Fibroblast of the conjunctiva (primary cell): ENCODE measurements at regions not wholly inside any gene's neighbourhood (a gene's known extent, or its start where the extent isn't known, plus 50 kb on each side); places are given as distances from the start of the nearest gene placed in this dataset.
"Not testable (repeated sequence)": the region's sequence is repeated elsewhere in the genome, so short reads cannot be mapped to it uniquely, and the experiment has no call there.

Experiments
- DNase-seq: peaks from one replicate; pipeline ENCODE4 v3.0.0-alpha.2; 2010; ENCODE audit warnings: low read depth

DNA sequence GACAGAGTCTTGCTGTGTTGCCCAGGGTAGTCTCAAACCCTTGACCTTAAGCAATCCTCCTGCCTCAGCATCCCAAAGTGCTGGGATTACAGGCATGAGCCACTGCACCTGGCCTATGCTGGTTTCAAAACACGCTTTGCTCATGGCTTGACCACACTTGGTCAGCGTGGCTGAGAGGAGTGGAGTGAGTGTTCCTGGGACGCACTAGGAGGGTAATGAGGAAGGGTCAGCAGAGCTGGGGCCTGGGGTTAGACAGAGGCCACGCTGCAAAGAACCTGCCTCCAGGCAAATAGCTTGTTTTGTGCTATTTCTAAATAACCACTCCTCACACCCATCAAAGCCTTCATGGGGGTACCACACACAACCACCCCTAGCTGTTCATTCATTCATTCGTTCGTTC lies 77.9 kb upstream of the TOX2 start:
- DNase-seq, result no peak

DNA sequence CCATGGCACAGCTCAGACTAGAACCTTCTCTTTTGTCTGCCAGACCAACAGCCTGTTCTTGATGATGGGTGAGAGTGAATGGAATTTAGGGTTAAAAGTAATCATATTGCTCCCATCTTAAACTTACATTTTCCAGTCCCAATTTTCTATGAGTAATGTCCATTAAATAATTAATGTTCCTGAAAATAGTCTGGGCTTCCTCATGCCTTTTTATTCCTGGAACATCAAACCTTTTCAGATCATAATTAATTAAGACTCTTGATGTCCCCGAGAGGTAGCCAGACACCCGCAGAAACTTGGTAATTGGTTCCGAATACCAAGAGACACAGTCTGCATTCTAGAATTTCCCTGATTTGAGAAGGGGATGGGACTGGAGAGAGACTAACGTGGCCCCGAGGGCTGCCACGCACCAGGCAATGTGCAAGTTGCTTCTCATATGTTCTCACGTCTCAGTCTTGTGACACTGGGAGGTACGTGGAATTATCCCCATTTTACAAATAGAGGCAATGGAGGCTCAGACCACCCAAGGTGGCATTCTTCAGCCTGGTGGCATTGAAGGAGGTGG lies 78.6 kb upstream of the TOX2 start:
- no peak for DNase-seq

DNA sequence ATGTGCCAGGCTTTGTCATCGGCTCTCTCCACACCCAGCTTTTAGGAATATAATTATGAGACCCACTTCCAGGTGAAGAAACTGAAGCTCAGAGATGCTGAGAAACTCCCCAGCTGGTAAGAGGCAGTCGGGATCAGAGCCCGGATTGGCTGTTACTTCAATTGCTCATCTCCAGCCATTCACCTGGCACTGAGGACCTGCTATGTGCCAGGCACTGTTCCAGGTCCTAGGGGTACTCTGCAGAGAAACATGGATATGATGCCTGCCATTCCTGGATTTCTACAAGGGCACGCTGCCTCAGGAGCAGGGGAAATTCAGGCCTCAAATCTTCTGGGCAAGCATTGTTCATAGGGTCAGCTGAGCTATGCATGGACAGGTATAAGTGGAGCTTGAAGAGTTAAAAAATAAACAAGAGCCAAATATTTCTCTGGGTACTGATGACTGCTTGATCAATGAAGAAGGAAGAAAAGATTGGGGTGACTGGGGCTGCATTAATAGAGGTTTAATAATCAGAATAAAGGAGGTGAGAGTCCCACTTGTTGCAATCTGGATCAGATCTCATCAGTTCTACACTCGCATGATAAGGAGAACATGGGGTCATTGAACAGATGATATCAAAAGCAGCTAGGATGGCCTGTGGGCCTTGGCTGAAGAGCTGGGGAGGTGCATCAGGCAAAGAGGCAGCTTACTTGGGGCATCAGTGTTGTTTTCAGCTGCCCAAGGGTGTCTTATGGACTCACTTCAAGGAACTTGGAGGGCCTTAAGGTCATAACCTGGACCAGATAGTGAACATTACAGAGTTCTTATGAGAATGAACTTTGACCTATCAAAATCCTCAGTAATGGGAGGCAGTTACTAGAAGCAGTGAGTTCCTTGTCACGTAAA lies 80.9 kb upstream of the TOX2 start:
- no peak for DNase-seq

DNA sequence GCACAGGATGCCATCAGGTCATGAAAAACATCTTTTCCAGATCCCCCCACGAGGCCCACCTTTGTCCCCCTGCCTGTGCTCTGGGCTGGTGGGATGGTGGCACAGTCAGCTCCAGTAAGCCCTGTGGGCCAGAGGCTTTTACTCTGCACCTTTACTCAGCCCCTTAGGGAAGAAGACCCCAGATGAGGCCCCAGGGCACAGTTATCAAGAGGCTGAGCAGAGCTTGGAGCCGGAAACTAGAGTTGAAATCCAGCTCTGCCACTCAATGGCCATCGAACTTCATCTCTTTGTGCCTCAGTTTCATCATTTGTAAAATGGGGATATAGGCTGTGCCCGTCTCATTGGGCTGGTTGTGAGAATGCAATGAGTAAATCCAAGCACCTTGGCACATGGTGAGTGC lies 81.7 kb upstream of the TOX2 start:
- no peak for DNase-seq

DNA sequence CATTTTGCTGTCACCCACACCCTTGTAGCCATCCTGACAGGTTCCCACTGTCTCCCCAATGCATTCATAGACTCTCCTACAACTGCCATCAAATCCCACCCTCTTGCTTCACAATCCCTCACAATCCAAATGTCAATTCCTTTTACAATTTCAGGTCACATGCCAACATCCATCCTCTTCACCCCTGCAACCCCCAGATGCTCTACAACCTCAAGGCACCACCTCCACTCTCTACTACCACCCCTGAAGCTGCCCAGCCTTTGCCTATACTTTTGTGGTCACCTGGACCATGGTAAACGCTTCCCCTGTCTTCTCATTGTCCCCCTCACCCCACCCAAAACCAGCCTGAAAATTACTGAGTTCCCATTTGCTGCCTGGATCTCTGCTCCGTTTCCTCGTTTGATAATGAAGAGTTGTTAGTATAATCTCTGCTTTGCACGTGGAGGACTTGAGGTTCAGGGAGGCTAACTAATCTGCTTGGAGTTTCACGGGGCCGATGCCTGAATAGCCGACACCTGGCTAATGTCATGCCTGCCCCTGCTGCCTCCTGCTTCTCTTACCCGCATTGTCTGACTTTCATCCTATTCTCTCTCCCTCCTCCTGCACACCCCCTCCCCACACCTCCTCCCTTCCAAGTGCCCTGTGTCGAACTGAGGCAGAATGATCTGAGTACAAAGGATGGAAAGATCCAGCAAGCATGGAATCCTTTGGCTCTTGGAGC lies 82.4 kb upstream of the TOX2 start:
- no peak for DNase-seq

DNA sequence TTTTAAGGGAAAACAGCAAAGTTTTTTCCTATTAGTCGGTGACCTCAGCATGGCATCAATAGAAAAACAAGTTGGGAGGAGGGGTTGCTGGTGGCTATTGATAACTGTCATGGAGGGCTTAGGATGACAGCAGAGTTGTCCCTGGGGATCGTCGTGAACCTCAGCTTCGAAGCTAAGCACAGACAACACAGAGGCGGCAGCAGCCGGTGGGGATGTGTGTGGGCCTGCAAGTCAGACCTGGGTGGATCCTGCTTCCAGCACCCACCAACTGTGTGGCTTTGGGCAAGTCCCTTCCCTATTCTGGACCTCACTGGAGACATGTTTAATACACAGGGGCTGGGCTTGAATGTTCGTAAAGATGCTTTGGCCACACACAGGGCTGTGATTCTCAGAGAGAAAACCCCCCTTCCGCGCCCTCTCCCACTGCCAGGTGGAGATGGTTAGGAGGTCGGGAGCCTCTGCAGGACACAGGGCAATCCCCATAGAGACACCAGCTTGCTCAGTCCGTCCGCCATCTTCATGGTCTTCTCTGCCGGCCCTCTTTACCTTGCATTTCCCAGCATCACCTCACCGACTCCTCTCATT lies 83.1 kb upstream of the TOX2 start:
- DNase-seq, result no peak

DNA sequence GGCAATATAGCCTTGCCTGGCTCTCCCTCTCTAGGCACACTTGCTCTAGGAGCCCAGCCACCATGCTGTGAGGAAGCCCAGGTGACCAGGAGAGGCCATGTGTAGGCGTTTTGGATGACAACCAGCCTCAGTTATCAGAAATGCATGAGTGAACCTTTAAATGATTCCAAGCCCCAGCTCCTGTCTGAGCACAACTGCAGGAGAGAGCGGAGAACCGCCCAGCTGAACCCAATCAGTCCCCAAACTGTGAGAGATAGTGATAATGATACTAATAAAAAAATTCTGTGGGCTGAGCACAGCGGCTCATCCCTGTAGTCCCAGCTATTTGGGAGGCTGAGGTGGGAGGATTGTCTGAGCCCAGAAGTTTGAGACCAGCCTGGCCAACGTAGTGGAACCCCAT lies 83.8 kb upstream of the TOX2 start:
- DNase-seq, result no peak

DNA sequence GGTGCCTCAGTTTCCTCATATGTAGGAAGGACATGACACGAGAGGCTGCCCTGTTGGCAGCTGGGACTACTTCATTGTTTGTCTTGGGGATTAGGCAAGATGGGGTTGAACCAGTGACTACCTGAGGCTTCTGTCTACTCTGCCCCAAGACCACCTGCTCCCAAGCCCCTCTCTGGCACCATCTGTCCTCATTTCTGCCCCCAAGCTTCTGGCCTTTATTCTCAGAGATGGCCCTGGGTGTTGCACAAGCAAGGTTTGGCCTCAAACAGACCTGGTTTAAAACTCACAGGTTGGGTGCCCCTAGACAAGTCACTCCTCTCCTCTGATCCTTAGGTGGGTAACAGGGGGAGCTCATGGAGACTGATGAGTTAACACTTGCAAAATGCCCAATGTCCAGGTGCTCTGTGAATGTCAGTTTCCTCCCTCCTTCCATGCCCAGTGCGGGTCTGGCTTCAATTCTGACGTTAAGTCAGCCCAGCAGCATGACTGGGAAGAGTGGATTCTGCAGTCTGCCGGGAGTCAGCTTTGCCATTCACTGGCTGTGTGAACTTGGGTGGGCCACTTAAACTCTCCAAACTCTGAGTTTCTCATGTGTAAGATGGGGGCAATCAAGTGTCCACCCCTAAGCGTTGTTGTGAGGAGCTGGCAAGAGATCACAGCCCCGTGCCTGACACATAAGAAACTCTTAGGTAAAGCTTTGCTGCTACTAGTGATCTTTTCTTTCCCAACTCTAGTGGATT lies 84.5 kb upstream of the TOX2 start:
- no peak for DNase-seq

DNA sequence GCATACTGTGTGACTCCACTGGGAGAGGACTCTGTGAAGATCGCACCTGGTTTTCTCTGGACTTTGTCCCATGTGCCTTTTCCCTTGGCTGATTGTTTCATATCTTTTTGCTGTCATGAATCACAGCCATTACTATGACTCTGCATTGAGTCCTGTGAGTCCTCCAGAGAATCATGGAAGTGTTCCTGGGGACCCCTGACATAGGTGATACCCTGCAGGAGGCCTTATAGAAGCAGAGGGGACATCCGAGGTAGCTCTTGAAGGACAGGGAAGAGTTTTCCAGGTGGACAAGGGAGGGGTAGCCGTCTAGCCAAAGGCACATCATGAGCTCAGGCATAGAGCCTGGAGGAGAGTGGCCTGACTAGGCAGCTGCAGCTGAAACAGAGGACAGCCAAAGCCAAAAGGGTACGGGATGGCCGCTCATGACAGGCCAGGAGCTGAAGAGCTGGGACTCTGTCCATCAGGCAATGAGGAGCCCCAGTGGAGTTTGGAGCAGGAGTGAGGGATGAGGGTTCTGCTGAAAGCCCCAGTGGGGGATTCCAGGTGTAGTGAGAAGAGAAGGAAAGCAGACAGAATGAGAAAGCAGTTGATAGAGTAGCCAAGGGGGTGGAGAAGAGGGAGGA lies 86.6 kb upstream of the TOX2 start:
- no peak for DNase-seq

DNA sequence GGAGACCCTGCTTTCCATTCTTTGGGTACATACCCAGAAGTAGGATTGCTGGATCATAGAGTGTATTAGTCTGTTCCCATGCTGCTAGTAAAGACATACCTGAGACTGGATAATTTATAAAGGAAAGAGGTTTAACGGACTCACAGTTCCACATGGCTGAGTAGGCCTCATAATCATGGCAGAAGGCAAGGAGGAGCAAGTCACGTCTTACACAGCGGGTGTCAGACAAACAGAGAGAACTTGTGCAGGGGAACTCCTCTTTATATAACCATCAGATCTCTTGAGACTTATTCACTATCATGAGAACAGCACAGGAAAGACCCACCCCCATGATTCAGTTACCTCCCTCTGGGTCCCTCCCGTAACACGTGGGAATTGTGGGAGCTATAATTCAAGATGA lies 87.7 kb upstream of the TOX2 start:
- DNase-seq, result not testable (repeated sequence)

DNA sequence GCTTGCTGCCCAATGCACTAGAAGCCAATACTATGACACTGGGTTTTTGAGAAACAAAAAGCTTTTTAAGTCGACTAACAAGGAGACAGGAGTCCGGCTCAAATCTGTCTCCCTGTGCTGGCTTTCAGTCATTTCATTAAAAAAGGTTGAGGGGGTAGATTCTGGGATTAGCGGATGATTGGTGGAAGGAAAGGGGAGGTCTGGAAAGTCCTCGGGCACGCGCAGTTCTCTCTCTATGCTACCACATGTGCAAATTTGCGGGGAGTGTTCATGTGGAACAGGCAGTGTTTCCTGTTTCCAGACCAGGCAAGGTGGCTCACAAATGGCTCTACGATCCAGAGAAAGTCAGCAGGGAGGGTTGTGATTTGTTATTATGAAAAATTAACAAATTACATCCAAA lies 89.1 kb upstream of the TOX2 start:
- no peak for DNase-seq

DNA sequence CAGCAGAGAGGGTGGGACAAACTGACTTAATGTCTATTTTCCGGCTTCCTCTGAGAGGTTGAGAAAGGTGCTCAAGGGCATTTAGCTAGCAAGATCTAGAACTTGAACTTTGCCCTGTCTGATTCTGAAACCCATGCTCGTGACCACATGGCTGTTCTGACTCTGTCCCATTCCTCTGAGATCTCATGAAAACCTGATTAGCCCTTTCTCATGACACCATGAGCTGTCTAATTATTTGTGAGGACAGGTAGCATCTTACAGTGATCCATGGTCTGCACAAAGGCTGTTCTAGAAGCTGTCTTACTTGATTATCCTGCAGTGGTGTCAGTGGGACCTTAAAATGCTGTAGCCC lies 89.6 kb upstream of the TOX2 start:
- DNase-seq, result no peak

DNA sequence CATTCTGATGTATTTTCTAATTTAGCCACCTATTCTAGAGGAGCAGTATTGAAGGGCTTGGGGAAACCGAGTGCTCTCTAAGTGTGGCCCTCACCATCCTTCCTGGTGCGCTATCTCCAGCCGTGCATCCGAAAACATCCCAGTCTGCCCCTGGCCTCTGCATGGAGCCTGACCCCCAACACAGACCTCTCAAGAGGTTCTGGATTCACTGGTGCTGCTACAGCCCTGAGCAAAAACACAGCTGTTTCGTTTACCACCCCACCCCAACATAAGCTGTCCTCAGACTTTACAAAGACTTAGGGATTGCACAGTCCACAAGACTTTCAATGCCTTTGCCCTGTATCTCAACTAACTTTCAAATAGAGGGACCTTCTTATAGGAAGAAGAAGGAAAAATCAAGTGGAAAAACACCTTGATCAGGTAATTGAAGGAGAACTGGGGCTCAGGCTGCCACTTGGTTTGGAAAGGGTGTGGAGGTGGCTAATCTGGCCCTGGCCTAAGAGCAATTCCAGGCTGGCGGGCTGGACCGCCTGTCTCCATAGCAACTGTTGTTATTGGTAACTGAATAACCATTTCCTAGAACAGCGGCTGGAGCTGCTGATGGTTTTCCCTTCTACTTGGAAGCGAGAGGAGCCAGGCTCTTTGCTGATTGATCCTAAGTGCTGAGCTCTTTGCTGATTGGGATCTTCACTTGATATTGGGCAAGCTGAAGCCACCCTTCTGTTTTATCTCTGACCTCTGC lies 90.2 kb upstream of the TOX2 start:
- no peak for DNase-seq

DNA sequence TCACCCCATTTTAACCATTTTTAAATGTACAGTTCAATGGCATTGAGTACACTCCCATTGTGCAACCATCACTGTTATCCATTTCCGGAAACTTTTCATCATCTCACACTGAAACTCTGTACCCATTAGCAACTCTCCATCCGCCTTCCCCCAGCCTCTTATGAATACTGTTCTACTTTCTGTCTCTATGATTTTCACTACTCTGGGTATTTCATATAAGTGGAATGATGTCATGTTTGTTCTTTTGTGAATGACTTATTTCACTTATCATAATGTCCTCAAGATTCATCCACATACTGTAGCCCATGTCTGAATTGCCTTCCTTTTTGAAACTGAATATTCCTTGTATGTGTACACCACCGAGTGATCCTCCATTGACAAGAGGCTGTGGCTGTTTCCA lies 92.9 kb upstream of the TOX2 start:
- no peak for DNase-seq

DNA sequence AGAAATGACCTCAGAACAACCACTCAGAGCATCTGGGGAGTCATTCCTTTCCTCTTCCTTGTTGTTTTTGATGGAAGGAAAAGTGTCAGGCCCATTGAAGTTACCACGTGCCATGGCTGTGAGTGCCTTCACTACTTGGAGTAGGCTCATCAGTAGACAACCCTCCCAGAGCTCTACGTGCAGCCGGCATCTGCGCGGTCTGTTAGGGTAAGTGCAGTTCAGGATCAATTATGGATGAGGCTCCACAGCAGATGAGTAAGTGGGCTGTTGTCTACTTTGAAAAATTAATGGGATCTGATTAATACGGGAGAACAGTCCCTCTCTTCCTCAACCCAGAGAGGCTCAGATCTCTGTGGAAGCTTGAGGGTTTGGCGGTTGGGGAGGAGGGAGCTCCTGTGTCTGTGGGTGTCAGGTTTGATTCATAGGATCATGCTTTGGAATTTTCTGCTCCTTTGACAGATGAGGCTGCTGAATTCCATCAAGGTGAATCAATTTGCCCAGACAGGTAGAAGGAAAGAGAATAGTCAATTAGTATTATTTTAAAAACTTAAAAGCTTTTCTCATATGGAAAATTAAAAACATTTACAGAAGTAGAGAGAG lies 93.8 kb upstream of the TOX2 start:
- no peak for DNase-seq

DNA sequence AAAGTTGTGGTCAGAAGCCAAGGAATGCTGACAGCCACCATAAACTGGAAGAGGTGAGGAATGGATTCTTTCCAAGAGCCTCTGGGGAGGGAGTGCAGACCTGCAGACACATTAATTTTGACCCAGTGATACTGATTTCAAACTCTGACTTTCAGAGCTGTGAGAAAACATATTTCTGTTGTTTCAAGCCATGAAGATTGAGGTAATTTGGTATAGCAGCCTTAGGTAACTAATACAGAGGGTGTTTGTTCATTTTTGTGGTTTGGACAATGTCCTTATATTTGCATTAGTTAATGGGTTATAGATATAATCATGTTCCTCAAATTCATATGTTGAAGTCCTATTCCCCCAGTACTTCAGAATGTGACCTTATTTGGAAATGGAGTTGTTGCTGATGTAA lies 85.4 kb upstream of the GTSF1L start:
- DNase-seq, result no peak

DNA sequence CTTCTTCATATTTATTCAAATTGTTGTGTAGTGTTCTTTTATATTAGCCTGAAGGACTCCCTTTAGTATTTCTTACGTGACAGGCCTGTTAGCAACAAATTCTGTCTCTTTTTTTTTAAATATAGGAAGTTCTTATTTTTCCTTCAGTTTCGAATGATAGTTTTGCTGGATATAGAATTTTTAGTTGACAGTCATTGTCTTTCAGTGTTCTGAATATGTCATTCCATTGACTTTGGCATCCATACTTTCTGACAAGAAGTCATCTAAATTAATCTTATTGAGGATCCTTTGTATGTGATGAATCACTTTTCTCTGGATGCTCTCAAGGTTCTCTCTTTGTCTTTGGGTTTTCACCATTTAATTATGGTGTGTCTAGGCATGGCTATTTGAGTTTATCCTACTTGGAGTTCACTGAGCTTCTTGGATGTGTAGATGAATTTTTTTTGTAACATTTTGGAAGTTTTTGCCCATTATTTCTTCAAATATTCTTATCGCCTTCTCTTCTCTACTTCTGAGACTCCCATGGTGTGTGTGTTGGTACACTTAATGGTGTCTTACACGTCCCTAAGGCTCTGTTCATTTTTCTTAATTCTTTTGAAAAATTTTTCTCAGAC lies 82.5 kb upstream of the GTSF1L start:
- DNase-seq, result no peak

DNA sequence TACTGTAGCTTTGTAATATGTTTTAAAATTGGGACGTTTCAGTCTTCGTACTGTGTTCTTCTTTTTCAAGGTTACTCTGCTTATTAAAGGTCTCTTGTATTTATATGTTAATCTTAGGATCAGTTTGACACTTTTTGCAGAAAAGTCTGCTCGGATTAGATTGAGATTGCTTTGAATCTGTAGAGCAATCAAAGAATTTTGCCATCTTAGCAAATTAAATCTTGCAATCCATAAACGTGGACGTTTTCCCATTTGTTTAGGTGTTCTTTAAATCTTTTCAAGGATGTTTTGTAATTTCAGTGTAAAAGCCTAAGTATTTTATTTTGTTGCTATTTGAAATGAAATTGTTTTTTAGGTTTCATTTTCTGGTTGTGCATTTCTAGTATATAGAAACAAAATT lies 78.0 kb upstream of the GTSF1L start:
- DNase-seq, result no peak

DNA sequence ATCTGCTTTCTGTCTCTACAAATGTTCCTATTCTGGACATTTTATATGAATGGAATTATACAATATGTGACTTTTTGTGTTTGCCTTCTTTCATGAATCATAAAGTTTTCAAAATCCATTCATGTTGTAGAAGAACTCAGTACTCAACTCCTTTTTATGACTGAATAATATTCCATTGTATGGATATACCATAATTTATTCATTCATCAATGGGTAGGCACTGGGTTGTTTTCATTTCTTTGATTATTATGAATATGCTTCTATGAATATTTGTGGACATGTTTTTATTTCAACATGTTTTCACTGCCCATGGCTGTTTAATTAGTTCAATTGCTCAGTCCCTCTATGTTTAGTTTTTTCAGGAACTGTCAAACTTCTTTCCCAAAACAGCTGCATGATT lies 76.5 kb upstream of the GTSF1L start:
- DNase-seq, result no peak

DNA sequence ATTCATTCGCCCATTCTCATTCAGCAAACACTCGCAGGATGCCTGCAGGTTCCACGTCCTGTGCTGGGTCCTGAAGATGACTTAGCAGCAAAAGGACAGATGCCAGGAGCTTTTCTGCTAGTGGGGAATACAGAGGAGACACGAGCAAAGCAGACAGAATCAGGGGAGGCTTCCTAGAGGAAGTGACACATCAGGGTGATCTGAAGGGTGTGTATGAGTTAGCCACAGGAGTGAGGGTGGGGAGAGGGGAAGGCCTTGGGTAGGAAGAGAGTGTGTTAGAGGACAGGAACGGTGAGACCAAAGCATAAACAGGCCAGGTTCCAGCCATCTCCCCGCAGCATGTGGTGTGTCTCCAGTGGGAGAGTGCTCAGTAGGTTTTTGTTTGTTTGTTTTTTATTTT lies 73.4 kb upstream of the GTSF1L start:
- no peak for DNase-seq
